ENCODE measurements at regions not wholly inside any gene's neighbourhood (a gene's known extent, or its start where the extent isn't known, plus 50 kb on each side); places are given as distances from the start of the nearest gene placed in this dataset.

DNA sequence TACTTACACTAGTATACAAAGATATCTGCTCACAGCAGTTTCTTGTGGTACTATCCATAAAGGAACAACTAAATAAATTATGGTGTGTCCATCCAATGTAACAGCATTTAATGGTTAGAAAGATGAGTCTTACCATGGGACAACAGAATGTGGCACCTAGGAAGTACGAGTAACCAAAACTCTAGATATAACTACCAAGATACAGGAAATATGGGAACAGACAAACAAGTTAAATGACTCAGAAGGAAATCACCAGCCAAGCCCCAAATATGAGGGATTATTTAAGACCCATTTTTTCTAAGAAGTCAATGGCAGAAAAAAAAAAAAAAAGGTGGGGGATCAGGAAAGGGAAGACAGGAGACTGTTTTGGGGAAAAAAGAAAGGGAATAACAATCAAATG is 294.8 kb downstream of the PRELID2 start:
- DNase-seq (ENCODE audit: low read depth in 1 of 2, low spot score in 1 of 2): no peak
- Histone ChIP-seq H3K4me3 (replicated peaks; ENCODE audit: insufficient read depth, low read length) (no peak overlapping the region), H3K27me3 (ENCODE audit: insufficient read depth, poor library complexity, severe bottlenecking) (no peaks in the 10 kb centered on the region), H3K27ac (replicated peaks) (no peak overlapping the region)
- TF ChIP-seq POLR2AphosphoS5 (IDR thresholded peaks at IDR 0.05; ENCODE audit: low read depth): no peak
- no peak for TF ChIP-seq SPI1 (IDR thresholded peaks at IDR 0.05; ENCODE audit: borderline replicate concordance, low read depth)

DNA sequence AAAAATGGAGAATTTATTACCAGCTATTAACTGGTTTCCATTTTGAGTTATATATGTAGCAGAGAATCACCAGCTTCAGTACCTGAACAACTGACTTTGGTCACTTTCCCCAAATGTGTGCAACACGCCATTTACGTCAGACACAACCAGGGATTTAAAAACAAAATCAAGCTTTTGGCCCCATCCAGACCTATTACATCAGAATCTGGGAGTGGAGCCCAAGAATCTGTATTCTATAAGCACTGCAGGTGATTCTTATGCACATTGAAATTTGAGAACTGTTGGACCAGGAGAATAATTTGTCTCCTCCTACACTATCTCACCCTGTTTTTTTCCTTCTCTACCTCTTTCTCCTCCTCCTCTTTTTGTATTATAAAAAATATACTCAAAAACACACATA is 295.9 kb downstream of the PRELID2 start:
- Histone ChIP-seq H3K27me3 (ENCODE audit: insufficient read depth, poor library complexity, severe bottlenecking) (no peaks in the 10 kb centered on the region), H3K27ac (replicated peaks) (no peak overlapping the region), H3K4me3 (replicated peaks; ENCODE audit: insufficient read depth, low read length) (no peak overlapping the region)
- TF ChIP-seq, protein P1, sequence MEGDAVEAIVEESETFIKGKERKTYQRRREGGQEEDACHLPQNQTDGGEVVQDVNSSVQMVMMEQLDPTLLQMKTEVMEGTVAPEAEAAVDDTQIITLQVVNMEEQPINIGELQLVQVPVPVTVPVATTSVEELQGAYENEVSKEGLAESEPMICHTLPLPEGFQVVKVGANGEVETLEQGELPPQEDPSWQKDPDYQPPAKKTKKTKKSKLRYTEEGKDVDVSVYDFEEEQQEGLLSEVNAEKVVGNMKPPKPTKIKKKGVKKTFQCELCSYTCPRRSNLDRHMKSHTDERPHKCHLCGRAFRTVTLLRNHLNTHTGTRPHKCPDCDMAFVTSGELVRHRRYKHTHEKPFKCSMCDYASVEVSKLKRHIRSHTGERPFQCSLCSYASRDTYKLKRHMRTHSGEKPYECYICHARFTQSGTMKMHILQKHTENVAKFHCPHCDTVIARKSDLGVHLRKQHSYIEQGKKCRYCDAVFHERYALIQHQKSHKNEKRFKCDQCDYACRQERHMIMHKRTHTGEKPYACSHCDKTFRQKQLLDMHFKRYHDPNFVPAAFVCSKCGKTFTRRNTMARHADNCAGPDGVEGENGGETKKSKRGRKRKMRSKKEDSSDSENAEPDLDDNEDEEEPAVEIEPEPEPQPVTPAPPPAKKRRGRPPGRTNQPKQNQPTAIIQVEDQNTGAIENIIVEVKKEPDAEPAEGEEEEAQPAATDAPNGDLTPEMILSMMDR (IDR thresholded peaks at IDR 0.05; ENCODE audit: insufficient read depth, low read length): no peak
- TF ChIP-seq, protein P2, sequence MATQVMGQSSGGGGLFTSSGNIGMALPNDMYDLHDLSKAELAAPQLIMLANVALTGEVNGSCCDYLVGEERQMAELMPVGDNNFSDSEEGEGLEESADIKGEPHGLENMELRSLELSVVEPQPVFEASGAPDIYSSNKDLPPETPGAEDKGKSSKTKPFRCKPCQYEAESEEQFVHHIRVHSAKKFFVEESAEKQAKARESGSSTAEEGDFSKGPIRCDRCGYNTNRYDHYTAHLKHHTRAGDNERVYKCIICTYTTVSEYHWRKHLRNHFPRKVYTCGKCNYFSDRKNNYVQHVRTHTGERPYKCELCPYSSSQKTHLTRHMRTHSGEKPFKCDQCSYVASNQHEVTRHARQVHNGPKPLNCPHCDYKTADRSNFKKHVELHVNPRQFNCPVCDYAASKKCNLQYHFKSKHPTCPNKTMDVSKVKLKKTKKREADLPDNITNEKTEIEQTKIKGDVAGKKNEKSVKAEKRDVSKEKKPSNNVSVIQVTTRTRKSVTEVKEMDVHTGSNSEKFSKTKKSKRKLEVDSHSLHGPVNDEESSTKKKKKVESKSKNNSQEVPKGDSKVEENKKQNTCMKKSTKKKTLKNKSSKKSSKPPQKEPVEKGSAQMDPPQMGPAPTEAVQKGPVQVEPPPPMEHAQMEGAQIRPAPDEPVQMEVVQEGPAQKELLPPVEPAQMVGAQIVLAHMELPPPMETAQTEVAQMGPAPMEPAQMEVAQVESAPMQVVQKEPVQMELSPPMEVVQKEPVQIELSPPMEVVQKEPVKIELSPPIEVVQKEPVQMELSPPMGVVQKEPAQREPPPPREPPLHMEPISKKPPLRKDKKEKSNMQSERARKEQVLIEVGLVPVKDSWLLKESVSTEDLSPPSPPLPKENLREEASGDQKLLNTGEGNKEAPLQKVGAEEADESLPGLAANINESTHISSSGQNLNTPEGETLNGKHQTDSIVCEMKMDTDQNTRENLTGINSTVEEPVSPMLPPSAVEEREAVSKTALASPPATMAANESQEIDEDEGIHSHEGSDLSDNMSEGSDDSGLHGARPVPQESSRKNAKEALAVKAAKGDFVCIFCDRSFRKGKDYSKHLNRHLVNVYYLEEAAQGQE (IDR thresholded peaks at IDR 0.05; ENCODE audit: insufficient replicate concordance, low read depth): no peak
- TF ChIP-seq SPI1 (IDR thresholded peaks at IDR 0.05; ENCODE audit: borderline replicate concordance, low read depth): no peak
- DNase-seq (ENCODE audit: low read depth in 1 of 2, low spot score in 1 of 2): no peak

DNA sequence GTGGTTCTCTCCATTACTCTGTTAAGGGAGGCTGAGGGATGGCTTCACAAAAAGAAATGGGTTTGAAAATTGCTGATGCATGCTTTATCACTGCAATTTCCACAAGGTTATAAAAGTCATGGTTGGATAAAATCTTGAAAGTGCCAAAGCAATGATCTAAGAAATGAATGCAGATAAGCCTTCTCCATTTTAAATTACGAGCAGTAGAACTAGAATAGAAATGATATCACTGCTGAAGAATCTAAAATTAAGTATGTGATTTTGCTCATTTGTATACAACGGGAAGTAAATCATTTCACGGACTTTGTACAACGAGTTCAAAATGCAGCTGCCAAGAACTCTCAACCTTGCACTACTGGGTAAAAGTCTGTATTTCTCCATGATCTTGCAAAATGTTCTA is 299.0 kb downstream of the PRELID2 start:
- H3K27me3 ChIP-seq (ENCODE audit: insufficient read depth, poor library complexity, severe bottlenecking): no peaks in the 10 kb centered on the region
- H3K4me3 ChIP-seq (replicated peaks; ENCODE audit: insufficient read depth, low read length): no peak overlapping the region
- DNase-seq (ENCODE audit: low read depth in 1 of 2, low spot score in 1 of 2): no peak
- no peak for TF ChIP-seq SPI1 (IDR thresholded peaks at IDR 0.05; ENCODE audit: borderline replicate concordance, low read depth)
- TF ChIP-seq POLR2AphosphoS5 (IDR thresholded peaks at IDR 0.05; ENCODE audit: low read depth): no peak
- no peak for TF ChIP-seq GABPA (IDR thresholded peaks at IDR 0.05; ENCODE audit: low read depth)
- TF ChIP-seq, protein P2 (IDR thresholded peaks at IDR 0.05; ENCODE audit: insufficient replicate concordance, low read depth): no peak
- TF ChIP-seq, protein P1 (IDR thresholded peaks at IDR 0.05; ENCODE audit: insufficient read depth, low read length): no peak
- no peak overlapping the region for H3K27ac ChIP-seq (replicated peaks)

- no peak for TF ChIP-seq SPI1 (IDR thresholded peaks at IDR 0.05; ENCODE audit: borderline replicate concordance, low read depth)
- TF ChIP-seq POLR2AphosphoS5 (IDR thresholded peaks at IDR 0.05; ENCODE audit: low read depth): no peak
- no peak for TF ChIP-seq GABPA (IDR thresholded peaks at IDR 0.05; ENCODE audit: low read depth)
- TF ChIP-seq, protein P2 (IDR thresholded peaks at IDR 0.05; ENCODE audit: insufficient replicate concordance, low read depth): no peak
- TF ChIP-seq, protein P1 (IDR thresholded peaks at IDR 0.05; ENCODE audit: insufficient read depth, low read length): no peak
- no peak overlapping the region for H3K4me3 ChIP-seq (replicated peaks; ENCODE audit: insufficient read depth, low read length)
- no peaks in the 10 kb centered on the region for H3K27me3 ChIP-seq (ENCODE audit: insufficient read depth, poor library complexity, severe bottlenecking)
- DNase-seq (ENCODE audit: low read depth in 1 of 2, low spot score in 1 of 2): no peak
- H3K27ac ChIP-seq (replicated peaks): no peak overlapping the region
These were observed 304.0 kb downstream of the PRELID2 start for GRCh38 chr5:145531038-145531734.
